Naive thymus-derived CD4-positive, alpha-beta T cell (primary cell): ENCODE measurements at regions not wholly inside any gene's neighbourhood (a gene's known extent, or its start where the extent isn't known, plus 50 kb on each side); places are given as distances from the start of the nearest gene placed in this dataset.

Experiments used
- ATAC-seq: fragments of 150-1000 bp; cut with Tn5 transposase; 2 replicates; pipeline ENCODE4 v1.10.0; 2021; ENCODE audit warnings: mild to moderate bottlenecking, moderate library complexity
- CTCF ChIA-PET: fragments of 350-600 bp; sonication (Branson Sonifier 250); formaldehyde crosslinking; loops from one replicate; lab custom pipeline; 2021; ENCODE audit warnings: antibody characterized with exemption; lab: Charles Lee
- POLR2A ChIA-PET: fragments of 350-600 bp; sonication (Branson Sonifier 250); formaldehyde crosslinking; loops from one replicate; lab custom pipeline; 2021; ENCODE audit warnings: antibody characterized with exemption, inconsistent platforms; lab: Charles Lee
- DNase-seq, 9 donors: peaks; one replicate each; pipeline versions ENCODE4 v3.0.0 to v3.0.0-alpha.2; 2020 to 2022; ENCODE audit warnings: mixed read lengths in 1 of 9
- H3K27ac ChIP-seq: one replicate; pipeline ENCODE4 v1.7.0; 2013; ENCODE audit warnings: mild to moderate bottlenecking, low read depth, low read length, moderate library complexity
- H3K27me3 ChIP-seq, 2 donors: one replicate each; pipeline ENCODE4 v1.7.0; 2013; ENCODE audit warnings: low read length in 2 of 2, mild to moderate bottlenecking in 2 of 2, moderate library complexity in 2 of 2; ENCODE audit not compliant: control insufficient read depth in 2 of 2, insufficient read depth in 2 of 2
- H3K36me3 ChIP-seq, 3 experiments: 1 replicate in 2 of 3; 2 replicates in 1 of 3; pipeline ENCODE4 v1.7.0; 2013; ENCODE audit warnings: low read length in 3 of 3, mild to moderate bottlenecking in 3 of 3, moderate library complexity in 1 of 3; ENCODE audit not compliant: insufficient read depth in 3 of 3, control insufficient read depth in 2 of 3
- H3K4me1 ChIP-seq, 2 donors: one replicate each; pipeline ENCODE4 v1.7.0; 2013; ENCODE audit warnings: low read length in 2 of 2, mild to moderate bottlenecking in 2 of 2, moderate library complexity in 1 of 2; ENCODE audit not compliant: control insufficient read depth in 2 of 2, insufficient read depth in 2 of 2
- H3K4me3 ChIP-seq: 2 replicates; pipeline ENCODE4 v1.7.0; 2013; ENCODE audit warnings: mild to moderate bottlenecking, low read length
- H3K9me3 ChIP-seq, 3 experiments: 1 replicate in 2 of 3; 2 replicates in 1 of 3; pipeline ENCODE4 v1.7.0; 2013; ENCODE audit warnings: low read length in 3 of 3; ENCODE audit not compliant: control insufficient read depth in 2 of 3
- H3K27ac Mint-ChIP-seq, 9 donors: one replicate each; pipeline ENCODE4 v1.8.0; 2020 to 2022; ENCODE audit warnings: mixed read lengths in 9 of 9, mild to moderate bottlenecking in 8 of 9, moderate library complexity in 5 of 9, inconsistent platforms in 2 of 9
- H3K27me3 Mint-ChIP-seq, 5 donors: one replicate each; pipeline ENCODE4 v1.8.0; 2021 to 2022; ENCODE audit warnings: mixed read lengths in 5 of 5, mild to moderate bottlenecking in 1 of 5
- H3K36me3 Mint-ChIP-seq, 5 donors: one replicate each; pipeline ENCODE4 v1.8.0; 2020 to 2022; ENCODE audit warnings: mixed read lengths in 5 of 5, mild to moderate bottlenecking in 3 of 5, inconsistent platforms in 1 of 5
- H3K4me1 Mint-ChIP-seq, 7 donors: one replicate each; pipeline ENCODE4 v1.8.0; 2020 to 2022; ENCODE audit warnings: mixed read lengths in 7 of 7, mild to moderate bottlenecking in 3 of 7, inconsistent platforms in 1 of 7
- H3K4me3 Mint-ChIP-seq, 10 donors: one replicate each; pipeline ENCODE4 v1.8.0; 2020 to 2022; ENCODE audit warnings: mild to moderate bottlenecking in 10 of 10, mixed read lengths in 10 of 10, moderate library complexity in 6 of 10, inconsistent platforms in 2 of 10
- H3K9me3 Mint-ChIP-seq, 11 donors: one replicate each; pipeline ENCODE4 v1.8.0; 2020 to 2022; ENCODE audit warnings: mixed read lengths in 11 of 11, mild to moderate bottlenecking in 4 of 11, inconsistent platforms in 1 of 11, moderate library complexity in 1 of 11
- intact Hi-C, 2 donors: fragments of 100-400 bp; cut with micrococcal nuclease; formaldehyde crosslinking; loops; one replicate each; pipeline ENCODE4 v1.15.1; 2023

DNA sequence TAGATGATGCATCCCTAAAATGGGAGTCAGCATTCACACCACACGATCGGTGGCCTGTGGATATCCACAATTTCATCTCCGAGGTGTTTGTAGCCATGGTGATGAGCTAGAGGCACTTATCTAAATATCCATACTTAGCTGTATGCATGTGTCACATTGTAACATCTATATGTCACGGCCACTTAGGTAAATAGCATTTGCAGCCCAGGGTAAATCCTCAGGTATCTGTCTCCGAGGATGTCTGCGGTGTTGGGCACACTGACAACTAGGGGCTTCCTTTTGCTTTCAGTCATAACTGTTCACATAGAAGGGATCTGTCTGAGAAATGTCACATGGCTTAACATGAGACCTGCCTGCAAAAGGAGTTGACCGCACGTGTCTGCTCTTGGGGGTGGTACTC lies 455.2 kb upstream of the ZFHX3 start:
- no peak overlapping the region for H3K27ac ChIP-seq
- DNase-seq (no peak), ATAC-seq (no peak)
- Mint-ChIP-seq H3K27ac (no peak overlapping the region), H3K27me3 (peaks cover 0 to 5% (median 0%) of the 10 kb centered on the region in 5 donors), H3K9me3 (peaks cover 0 to 8% (median 0%) of the 10 kb centered on the region in 11 donors), H3K4me3 (no peak overlapping the region), H3K4me1 (no peaks in the 10 kb centered on the region), H3K36me3 (no peaks in the 10 kb centered on the region)
- no peak overlapping the region for H3K4me3 ChIP-seq
- intact Hi-C loops = no loop called here
- ChIA-PET CTCF (no interaction called here), POLR2A (no interaction called here)
- no peaks in the 10 kb centered on the region for H3K4me1 ChIP-seq
- no peaks in the 10 kb centered on the region for H3K36me3 ChIP-seq
- no peaks in the 10 kb centered on the region for H3K9me3 ChIP-seq
- no peaks in the 10 kb centered on the region for H3K27me3 ChIP-seq

DNA sequence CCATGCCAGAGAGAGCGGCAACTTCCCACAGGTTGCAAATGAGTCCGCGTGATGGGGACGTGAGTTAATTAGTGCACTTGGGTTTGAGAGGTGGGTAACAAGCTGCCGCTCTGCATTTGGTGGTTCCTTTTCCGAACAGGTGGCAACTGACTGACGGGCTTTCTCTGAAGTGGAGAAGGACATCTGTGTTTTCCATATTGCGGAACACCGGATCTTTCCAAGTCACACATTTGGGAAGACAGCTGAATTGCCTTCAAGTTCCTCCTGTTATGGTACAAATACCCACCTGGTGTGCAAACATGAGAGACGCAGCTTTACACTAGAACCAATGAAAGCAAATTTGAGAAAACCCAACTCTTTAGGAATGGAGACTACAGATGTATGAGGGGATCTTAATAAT lies 451.3 kb upstream of the ZFHX3 start:
- Mint-ChIP-seq H3K27ac (no peak overlapping the region), H3K36me3 (no peaks in the 10 kb centered on the region), H3K9me3 (peaks cover 0 to 5% (median under 1%) of the 10 kb centered on the region in 11 donors), H3K27me3 (peaks cover 0 to 7% (median 0%) of the 10 kb centered on the region in 5 donors), H3K4me3 (no peak overlapping the region), H3K4me1 (no peaks in the 10 kb centered on the region)
- ATAC-seq = no peak
- no peak for DNase-seq
- H3K4me1 ChIP-seq = no peaks in the 10 kb centered on the region
- no peaks in the 10 kb centered on the region for H3K9me3 ChIP-seq
- no peaks in the 10 kb centered on the region for H3K27me3 ChIP-seq
- ChIA-PET POLR2A (no interaction called here), CTCF (no interaction called here)
- no peak overlapping the region for H3K4me3 ChIP-seq
- no peaks in the 10 kb centered on the region for H3K36me3 ChIP-seq
- intact Hi-C loops = no loop called here
- no peak overlapping the region for H3K27ac ChIP-seq

DNA sequence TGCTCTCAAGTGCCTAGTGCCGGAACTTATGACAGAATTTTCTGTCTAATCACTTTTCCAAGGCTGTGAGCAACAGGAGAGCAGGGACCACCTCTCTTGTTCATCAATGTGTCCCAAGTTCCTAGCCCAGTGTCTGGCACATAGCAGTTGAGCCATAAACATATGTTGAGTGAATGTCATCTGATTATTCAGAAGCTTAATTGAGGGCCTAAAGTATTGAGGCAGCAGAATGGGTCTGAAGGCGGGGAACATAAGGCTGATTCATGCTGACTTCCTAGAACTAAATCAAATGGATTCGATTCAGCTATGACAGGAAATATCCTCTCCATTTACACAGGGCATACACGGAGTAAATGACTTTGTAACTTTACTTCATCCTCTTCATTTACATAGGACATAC lies 438.0 kb upstream of the ZFHX3 start:
- DNase-seq (no peak), ATAC-seq (no peak)
- Histone ChIP-seq H3K36me3 (no peaks in the 10 kb centered on the region), H3K4me1 (no peaks in the 10 kb centered on the region), H3K27ac (no peak overlapping the region), H3K27me3 (peaks cover 0 to 3% of the 10 kb centered on the region in 2 donors), H3K9me3 (no peaks in the 10 kb centered on the region), H3K4me3 (no peak overlapping the region)
- peaks cover 0 to 10% (median 6%) of the 10 kb centered on the region in 7 donors for H3K4me1 Mint-ChIP-seq
- H3K4me3 Mint-ChIP-seq = peak overlapping the region in 1 of 10 donors; percentile 6
- intact Hi-C loops = no loop called here
- peaks cover 9 to 42% (median 23%) of the 10 kb centered on the region in 5 donors for H3K27me3 Mint-ChIP-seq
- POLR2A ChIA-PET = no interaction called here
- CTCF ChIA-PET = no interaction called here
- peaks cover 0 to 4% (median 0%) of the 10 kb centered on the region in 5 donors for H3K36me3 Mint-ChIP-seq
- no peak overlapping the region for H3K27ac Mint-ChIP-seq
- peaks cover 0 to 14% (median 1%) of the 10 kb centered on the region in 11 donors for H3K9me3 Mint-ChIP-seq

DNA sequence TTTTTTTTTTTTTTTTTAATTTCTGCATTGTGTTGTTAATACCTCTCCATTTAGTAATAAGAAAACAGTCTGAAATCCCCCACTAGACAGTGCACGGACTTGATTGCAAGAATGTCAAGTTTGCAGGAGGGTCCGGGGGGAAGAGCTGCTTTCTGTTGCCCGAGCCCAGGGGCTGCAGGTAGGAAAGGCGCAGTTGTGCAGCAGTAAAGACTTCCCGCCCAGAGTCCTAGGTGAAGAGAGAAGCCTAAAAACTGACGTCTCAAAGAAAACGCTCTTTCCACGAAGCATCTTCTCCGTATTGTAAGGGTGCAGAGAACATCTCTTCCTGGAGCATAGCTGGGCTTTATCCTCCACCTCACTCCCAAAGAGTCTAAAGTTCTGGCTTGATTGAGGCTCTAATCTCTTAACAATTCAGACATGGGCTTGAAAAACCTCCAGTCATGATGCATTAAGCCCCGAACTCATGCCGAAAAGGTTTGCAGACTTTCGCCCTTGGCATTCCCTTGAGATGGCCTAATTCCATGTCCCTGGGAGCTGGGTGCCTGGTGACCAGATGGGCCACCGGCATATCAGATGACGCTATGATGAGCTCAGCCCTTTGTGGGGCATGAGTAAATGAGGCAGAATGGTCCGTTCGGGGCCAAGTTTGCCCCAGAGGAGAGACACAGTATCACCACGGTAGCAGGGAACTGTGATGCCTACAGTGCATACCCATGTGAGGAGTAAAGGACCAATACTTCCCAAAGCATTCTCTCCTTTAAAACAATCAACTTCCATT lies 436.2 kb upstream of the ZFHX3 start:
- CTCF ChIA-PET = no interaction called here
- peaks cover 9 to 46% (median 23%) of the 10 kb centered on the region in 5 donors for H3K27me3 Mint-ChIP-seq
- POLR2A ChIA-PET = no interaction called here

DNA sequence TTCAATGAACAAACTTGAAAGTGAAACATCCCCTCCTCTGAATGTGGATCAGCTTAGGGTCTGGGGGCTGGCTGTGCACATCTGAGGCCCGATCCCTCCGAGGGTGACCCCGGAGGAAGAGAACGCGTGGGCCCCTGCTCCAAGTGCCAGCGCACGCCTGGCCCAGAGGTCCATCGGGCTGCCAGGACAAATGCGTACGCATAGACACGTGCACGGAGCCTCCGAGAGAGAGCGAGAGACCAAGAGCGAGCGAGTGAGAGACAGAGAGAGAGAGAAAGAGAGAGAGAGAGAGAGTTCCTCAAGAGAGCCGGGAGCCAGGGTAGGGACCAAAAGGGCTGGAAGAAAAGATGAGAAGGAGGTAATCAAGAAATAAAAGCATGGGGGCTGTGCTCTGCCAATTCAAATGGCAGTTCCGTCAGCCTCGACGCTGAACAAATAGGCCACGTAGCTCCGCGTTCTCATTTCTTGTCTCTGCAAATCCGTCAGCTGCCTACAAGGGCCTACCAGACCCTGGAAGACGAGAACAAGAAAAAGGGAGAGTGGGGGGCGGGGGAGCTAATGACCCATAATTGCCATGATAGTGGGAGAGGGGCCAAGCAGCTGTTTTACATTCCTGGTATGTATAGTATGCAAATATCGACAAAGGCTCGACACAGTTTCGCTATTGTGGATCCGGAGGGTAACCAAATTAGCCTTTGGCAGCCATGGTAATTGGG lies 435.3 kb upstream of the ZFHX3 start:
- Mint-ChIP-seq H3K27me3 (peaks cover 9 to 46% (median 23%) of the 10 kb centered on the region in 5 donors), H3K9me3 (peaks cover 0 to 14% (median 4%) of the 10 kb centered on the region in 11 donors), H3K27ac (no peak overlapping the region), H3K4me3 (peak overlapping the region; percentile 1 to 57 (median 31)), H3K36me3 (peaks cover 0 to 6% (median 0%) of the 10 kb centered on the region in 5 donors), H3K4me1 (peaks cover 0 to 10% (median 6%) of the 10 kb centered on the region in 7 donors)
- Histone ChIP-seq H3K4me1 (no peaks in the 10 kb centered on the region), H3K36me3 (no peaks in the 10 kb centered on the region), H3K9me3 (no peaks in the 10 kb centered on the region), H3K4me3 (no peak overlapping the region), H3K27me3 (peaks cover 0 to 3% of the 10 kb centered on the region in 2 donors), H3K27ac (no peak overlapping the region)
- DNase-seq = no peak
- intact Hi-C loops = no loop called here
- ATAC-seq = no peak
- POLR2A ChIA-PET = no interaction called here
- CTCF ChIA-PET = no interaction called here

More for the DNA sequence above, 436.2 kb upstream of the ZFHX3 start:
- Histone ChIP-seq H3K36me3 (no peaks in the 10 kb centered on the region), H3K9me3 (no peaks in the 10 kb centered on the region), H3K27me3 (peaks cover 0 to 3% of the 10 kb centered on the region in 2 donors), H3K27ac (no peak overlapping the region), H3K4me1 (no peaks in the 10 kb centered on the region), H3K4me3 (no peak overlapping the region)
- Mint-ChIP-seq H3K36me3 (peaks cover 0 to 6% (median 0%) of the 10 kb centered on the region in 5 donors), H3K4me3 (no peak overlapping the region), H3K4me1 (peaks cover 0 to 10% (median 6%) of the 10 kb centered on the region in 7 donors), H3K9me3 (peaks cover 0 to 14% (median 4%) of the 10 kb centered on the region in 11 donors), H3K27ac (no peak overlapping the region)
- intact Hi-C loops = no loop called here
- ATAC-seq (no peak), DNase-seq (no peak)

DNA sequence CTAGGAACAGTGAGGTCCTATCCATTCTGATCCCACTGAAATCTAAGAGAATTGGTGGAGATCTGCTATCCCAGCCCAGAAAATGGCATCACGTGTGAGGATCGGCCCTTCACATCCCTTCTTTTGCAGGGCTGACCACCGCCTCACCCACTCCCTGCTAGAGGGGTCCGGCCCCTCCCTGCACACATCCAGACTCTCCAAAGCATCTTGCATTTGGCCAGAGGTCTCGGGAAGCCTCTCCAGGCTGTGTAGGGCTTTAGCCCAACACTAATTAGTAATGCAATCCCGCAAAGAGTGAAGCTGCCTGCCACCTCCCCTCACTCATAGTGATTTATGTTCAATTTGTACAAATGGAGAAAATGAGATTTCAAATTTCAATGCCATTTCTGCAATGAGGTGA lies 434.4 kb upstream of the ZFHX3 start:
- ChIA-PET CTCF (no interaction called here), POLR2A (no interaction called here)
- H3K27me3 ChIP-seq = peaks cover 0 to 3% of the 10 kb centered on the region in 2 donors
- no peaks in the 10 kb centered on the region for H3K36me3 ChIP-seq
- no peak overlapping the region for H3K27ac Mint-ChIP-seq
- DNase-seq (no peak), ATAC-seq (no peak)
- H3K27ac ChIP-seq = no peak overlapping the region
- intact Hi-C loops = no loop called here
- no peak overlapping the region for H3K4me3 Mint-ChIP-seq
- peaks cover 0 to 10% (median 6%) of the 10 kb centered on the region in 7 donors for H3K4me1 Mint-ChIP-seq
- H3K36me3 Mint-ChIP-seq = peaks cover 0 to 6% (median 0%) of the 10 kb centered on the region in 5 donors
- peaks cover 0 to 11% (median 4%) of the 10 kb centered on the region in 11 donors for H3K9me3 Mint-ChIP-seq
- H3K4me1 ChIP-seq = no peaks in the 10 kb centered on the region
- H3K27me3 Mint-ChIP-seq = peaks cover 9 to 46% (median 23%) of the 10 kb centered on the region in 5 donors
- no peaks in the 10 kb centered on the region for H3K9me3 ChIP-seq
- no peak overlapping the region for H3K4me3 ChIP-seq
